GM23338 (cell line): ENCODE measurements at regions not wholly inside any gene's neighbourhood (a gene's known extent, or its start where the extent isn't known, plus 50 kb on each side); places are given as distances from the start of the nearest gene placed in this dataset.

ENCODE experiments used
- ATAC-seq: fragments of 200-7000 bp; cut with Tn5 transposase; 3 replicates; pipeline ENCODE4 v1.9.1; 2020
- DNase-seq: peaks from one replicate; pipeline ENCODE4 v3.0.0-alpha.2; 2015; ENCODE audit warnings: low spot score
- H2AFZ ChIP-seq: fragments of 200-600 bp; sonication (generic); 2 replicates; pipeline ENCODE4 v1.8.0; 2016; ENCODE audit warnings: antibody characterized with exemption, mild to moderate bottlenecking, moderate library complexity
- H3F3A ChIP-seq: fragments of 200-600 bp; sonication (generic); replicated peaks from 2 replicates; pipeline ENCODE4 v1.8.0; 2017; ENCODE audit warnings: antibody characterized with exemption, mixed run types, low read depth
- H3K27ac ChIP-seq: fragments of 200-600 bp; sonication (generic); 2 replicates; pipeline ENCODE4 v1.6.1; 2016; ENCODE audit warnings: low read depth
- H3K27me3 ChIP-seq: fragments of 200-600 bp; sonication (generic); 2 replicates; pipeline ENCODE4 v1.8.0; 2016; ENCODE audit warnings: mild to moderate bottlenecking, mixed run types, moderate library complexity; ENCODE audit not compliant: insufficient read depth
- H3K36me3 ChIP-seq: fragments of 200-600 bp; sonication (generic); 2 replicates; pipeline ENCODE4 v1.8.0; 2016; ENCODE audit warnings: mild to moderate bottlenecking; ENCODE audit not compliant: insufficient read depth
- H3K4me1 ChIP-seq: fragments of 200-600 bp; sonication (generic); 2 replicates; pipeline ENCODE4 v1.8.0; 2016; ENCODE audit warnings: mild to moderate bottlenecking, moderate library complexity; ENCODE audit not compliant: insufficient read depth
- H3K4me2 ChIP-seq: fragments of 200-600 bp; sonication (generic); 2 replicates; pipeline ENCODE4 v1.7.1; 2017; ENCODE audit warnings: mixed run types
- H3K4me3 ChIP-seq: fragments of 200-600 bp; sonication (generic); 2 replicates; pipeline ENCODE4 v1.6.1; 2016; ENCODE audit warnings: mixed run types
- H3K79me2 ChIP-seq: fragments of 200-600 bp; sonication (generic); replicated peaks from 2 replicates; pipeline ENCODE4 v1.8.0; 2017; ENCODE audit warnings: mild to moderate bottlenecking; ENCODE audit not compliant: insufficient read depth
- H3K9me2 ChIP-seq: fragments of 200-600 bp; sonication (generic); 2 replicates; pipeline ENCODE4 v1.8.0; 2017; ENCODE audit not compliant: insufficient read depth
- H4K20me1 ChIP-seq: fragments of 200-600 bp; sonication (generic); replicated peaks from 2 replicates; pipeline ENCODE4 v1.8.0; 2017; ENCODE audit warnings: mild to moderate bottlenecking; ENCODE audit not compliant: insufficient read depth
- H3K27ac Mint-ChIP-seq: 2 replicates; pipeline ENCODE4 v1.8.0; 2020; ENCODE audit warnings: inconsistent platforms, mild to moderate bottlenecking, moderate library complexity, mixed read lengths
- H3K27me3 Mint-ChIP-seq: 3 replicates; pipeline ENCODE4 v1.8.0; 2022; ENCODE audit warnings: low read depth, mild to moderate bottlenecking, moderate library complexity, mixed read lengths, inconsistent platforms; ENCODE audit not compliant: insufficient read depth, poor library complexity
- H3K36me3 Mint-ChIP-seq: 3 replicates; pipeline ENCODE4 v1.8.0; 2021; ENCODE audit warnings: low read depth, mild to moderate bottlenecking, inconsistent platforms, moderate library complexity, mixed read lengths
- H3K4me1 Mint-ChIP-seq: 3 replicates; pipeline ENCODE4 v1.8.0; 2020; ENCODE audit warnings: mild to moderate bottlenecking, inconsistent platforms, mixed read lengths
- H3K4me3 Mint-ChIP-seq: 3 replicates; pipeline ENCODE4 v1.8.0; 2021; ENCODE audit warnings: moderate library complexity, mild to moderate bottlenecking, inconsistent platforms, mixed read lengths
- H3K9me3 Mint-ChIP-seq: 3 replicates; pipeline ENCODE4 v1.8.0; 2020; ENCODE audit warnings: moderate library complexity, mild to moderate bottlenecking, inconsistent platforms, mixed read lengths
- CREB1 ChIP-seq: fragments of 250-450 bp; sonication (Bioruptor Pico); IDR thresholded peaks from 2 replicates; pipeline ENCODE4 v1.5.0; 2020; ENCODE audit warnings: low read depth, mild to moderate bottlenecking, moderate library complexity
- JUNB ChIP-seq: IDR thresholded peaks from one replicate; pipeline ENCODE4 v1.6.1; 2016; ENCODE audit warnings: antibody characterized with exemption; ENCODE audit not compliant: unreplicated experiment
- STAT1 ChIP-seq: IDR thresholded peaks from one replicate; pipeline ENCODE4 v1.6.1; 2016; ENCODE audit warnings: antibody characterized with exemption; ENCODE audit not compliant: unreplicated experiment
- TF ChIP-seq, protein P1 (sequence below): fragments of 250-450 bp; sonication (Bioruptor Pico); IDR thresholded peaks from 2 replicates; pipeline ENCODE4 v1.5.0; 2020; ENCODE audit warnings: mild to moderate bottlenecking, moderate library complexity
- TF ChIP-seq, protein P2 (sequence below), 2 experiments: fragments of 200-600 bp in 1 of 2; sonication (generic) in 1 of 2; conservative IDR thresholded peaks; 2 replicates each; pipeline versions ENCODE4 v1.5.1 to v1.6.1; 2016 to 2017; ENCODE audit warnings: antibody characterized with exemption in 2 of 2, low read depth in 2 of 2, mild to moderate bottlenecking in 2 of 2, moderate library complexity in 1 of 2
- TF ChIP-seq, protein P3 (sequence below): IDR thresholded peaks from 2 replicates; pipeline ENCODE4 v1.6.1; 2016; ENCODE audit warnings: antibody characterized with exemption

DNA sequence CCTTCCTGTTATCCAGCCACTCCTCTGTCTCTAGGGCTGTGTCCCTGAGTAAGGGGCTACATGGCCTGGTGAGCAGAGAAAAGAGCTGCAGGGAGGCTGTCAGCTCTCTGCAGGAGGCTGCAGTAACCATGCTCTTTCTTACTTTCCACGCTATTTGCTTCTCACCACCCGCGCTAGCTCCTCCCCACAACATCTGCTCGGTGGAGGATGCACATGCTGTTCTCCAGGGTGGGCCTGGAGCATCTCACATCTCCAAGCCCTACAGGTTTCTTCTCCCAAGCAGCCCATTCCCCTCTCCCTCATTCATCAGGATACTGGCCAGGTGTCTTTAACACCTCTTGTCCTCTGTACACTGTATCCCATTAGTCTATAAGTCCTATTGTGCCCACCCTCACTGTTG is 103.8 kb downstream of the IER5 start (continued):
- TF ChIP-seq, protein P1, sequence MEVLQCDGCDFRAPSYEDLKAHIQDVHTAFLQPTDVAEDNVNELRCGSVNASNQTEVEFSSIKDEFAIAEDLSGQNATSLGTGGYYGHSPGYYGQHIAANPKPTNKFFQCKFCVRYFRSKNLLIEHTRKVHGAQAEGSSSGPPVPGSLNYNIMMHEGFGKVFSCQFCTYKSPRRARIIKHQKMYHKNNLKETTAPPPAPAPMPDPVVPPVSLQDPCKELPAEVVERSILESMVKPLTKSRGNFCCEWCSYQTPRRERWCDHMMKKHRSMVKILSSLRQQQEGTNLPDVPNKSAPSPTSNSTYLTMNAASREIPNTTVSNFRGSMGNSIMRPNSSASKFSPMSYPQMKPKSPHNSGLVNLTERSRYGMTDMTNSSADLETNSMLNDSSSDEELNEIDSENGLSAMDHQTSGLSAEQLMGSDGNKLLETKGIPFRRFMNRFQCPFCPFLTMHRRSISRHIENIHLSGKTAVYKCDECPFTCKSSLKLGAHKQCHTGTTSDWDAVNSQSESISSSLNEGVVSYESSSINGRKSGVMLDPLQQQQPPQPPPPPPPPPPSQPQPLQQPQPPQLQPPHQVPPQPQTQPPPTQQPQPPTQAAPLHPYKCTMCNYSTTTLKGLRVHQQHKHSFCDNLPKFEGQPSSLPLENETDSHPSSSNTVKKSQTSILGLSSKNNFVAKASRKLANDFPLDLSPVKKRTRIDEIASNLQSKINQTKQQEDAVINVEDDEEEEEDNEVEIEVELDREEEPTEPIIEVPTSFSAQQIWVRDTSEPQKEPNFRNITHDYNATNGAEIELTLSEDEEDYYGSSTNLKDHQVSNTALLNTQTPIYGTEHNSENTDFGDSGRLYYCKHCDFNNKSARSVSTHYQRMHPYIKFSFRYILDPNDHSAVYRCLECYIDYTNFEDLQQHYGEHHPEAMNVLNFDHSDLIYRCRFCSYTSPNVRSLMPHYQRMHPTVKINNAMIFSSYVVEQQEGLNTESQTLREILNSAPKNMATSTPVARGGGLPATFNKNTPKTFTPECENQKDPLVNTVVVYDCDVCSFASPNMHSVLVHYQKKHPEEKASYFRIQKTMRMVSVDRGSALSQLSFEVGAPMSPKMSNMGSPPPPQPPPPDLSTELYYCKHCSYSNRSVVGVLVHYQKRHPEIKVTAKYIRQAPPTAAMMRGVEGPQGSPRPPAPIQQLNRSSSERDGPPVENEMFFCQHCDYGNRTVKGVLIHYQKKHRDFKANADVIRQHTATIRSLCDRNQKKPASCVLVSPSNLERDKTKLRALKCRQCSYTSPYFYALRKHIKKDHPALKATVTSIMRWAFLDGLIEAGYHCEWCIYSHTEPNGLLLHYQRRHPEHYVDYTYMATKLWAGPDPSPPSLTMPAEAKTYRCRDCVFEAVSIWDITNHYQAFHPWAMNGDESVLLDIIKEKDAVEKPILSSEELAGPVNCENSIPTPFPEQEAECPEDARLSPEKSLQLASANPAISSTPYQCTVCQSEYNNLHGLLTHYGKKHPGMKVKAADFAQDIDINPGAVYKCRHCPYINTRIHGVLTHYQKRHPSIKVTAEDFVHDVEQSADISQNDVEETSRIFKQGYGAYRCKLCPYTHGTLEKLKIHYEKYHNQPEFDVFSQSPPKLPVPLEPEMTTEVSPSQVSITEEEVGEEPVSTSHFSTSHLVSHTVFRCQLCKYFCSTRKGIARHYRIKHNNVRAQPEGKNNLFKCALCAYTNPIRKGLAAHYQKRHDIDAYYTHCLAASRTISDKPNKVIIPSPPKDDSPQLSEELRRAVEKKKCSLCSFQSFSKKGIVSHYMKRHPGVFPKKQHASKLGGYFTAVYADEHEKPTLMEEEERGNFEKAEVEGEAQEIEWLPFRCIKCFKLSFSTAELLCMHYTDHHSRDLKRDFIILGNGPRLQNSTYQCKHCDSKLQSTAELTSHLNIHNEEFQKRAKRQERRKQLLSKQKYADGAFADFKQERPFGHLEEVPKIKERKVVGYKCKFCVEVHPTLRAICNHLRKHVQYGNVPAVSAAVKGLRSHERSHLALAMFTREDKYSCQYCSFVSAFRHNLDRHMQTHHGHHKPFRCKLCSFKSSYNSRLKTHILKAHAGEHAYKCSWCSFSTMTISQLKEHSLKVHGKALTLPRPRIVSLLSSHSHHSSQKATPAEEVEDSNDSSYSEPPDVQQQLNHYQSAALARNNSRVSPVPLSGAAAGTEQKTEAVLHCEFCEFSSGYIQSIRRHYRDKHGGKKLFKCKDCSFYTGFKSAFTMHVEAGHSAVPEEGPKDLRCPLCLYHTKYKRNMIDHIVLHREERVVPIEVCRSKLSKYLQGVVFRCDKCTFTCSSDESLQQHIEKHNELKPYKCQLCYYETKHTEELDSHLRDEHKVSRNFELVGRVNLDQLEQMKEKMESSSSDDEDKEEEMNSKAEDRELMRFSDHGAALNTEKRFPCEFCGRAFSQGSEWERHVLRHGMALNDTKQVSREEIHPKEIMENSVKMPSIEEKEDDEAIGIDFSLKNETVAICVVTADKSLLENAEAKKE (CRISPR knock-in tag): no peak
- TF ChIP-seq CREB1 (CRISPR knock-in tag): no peak
- TF ChIP-seq, protein P2, sequence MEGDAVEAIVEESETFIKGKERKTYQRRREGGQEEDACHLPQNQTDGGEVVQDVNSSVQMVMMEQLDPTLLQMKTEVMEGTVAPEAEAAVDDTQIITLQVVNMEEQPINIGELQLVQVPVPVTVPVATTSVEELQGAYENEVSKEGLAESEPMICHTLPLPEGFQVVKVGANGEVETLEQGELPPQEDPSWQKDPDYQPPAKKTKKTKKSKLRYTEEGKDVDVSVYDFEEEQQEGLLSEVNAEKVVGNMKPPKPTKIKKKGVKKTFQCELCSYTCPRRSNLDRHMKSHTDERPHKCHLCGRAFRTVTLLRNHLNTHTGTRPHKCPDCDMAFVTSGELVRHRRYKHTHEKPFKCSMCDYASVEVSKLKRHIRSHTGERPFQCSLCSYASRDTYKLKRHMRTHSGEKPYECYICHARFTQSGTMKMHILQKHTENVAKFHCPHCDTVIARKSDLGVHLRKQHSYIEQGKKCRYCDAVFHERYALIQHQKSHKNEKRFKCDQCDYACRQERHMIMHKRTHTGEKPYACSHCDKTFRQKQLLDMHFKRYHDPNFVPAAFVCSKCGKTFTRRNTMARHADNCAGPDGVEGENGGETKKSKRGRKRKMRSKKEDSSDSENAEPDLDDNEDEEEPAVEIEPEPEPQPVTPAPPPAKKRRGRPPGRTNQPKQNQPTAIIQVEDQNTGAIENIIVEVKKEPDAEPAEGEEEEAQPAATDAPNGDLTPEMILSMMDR (conservative IDR thresholded peaks at IDR 0.05; ENCODE audit: low read depth in 2 of 2): no peak
- TF ChIP-seq, protein P3, sequence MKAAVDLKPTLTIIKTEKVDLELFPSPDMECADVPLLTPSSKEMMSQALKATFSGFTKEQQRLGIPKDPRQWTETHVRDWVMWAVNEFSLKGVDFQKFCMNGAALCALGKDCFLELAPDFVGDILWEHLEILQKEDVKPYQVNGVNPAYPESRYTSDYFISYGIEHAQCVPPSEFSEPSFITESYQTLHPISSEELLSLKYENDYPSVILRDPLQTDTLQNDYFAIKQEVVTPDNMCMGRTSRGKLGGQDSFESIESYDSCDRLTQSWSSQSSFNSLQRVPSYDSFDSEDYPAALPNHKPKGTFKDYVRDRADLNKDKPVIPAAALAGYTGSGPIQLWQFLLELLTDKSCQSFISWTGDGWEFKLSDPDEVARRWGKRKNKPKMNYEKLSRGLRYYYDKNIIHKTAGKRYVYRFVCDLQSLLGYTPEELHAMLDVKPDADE: no peak

DNA sequence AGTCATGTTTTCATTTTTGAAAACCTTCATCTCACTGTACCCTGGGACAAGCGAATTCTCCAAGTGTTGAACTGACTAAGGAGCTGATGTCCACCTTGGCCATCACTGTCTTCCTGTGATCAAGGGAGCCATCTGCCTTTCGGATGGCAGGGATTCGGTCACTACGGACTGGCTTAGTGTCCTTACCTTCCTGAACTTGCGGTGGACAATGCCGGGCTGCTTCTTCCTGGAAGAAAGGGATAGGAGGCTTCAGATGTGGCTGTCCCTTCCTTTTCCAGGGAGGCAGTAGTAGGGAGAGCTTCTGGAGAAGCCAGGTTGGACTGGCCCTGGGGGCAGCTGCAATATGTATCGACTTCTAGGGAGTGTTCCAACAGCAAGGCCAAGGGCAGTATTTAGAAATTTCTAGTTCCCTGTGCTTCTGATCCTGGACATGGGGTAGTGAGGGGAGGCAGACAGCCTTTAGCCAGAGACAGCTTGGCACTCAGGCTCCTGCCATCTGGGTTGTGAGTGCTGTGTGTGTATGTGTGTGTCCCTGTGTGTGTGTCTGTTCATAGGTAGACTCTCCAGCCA is 114.6 kb downstream of the IER5 start:
- Histone ChIP-seq H3F3A (no peaks in the 10 kb centered on the region), H3K9me2 (no peaks in the 10 kb centered on the region), H2AFZ (no peak overlapping the region), H3K79me2 (no peaks in the 10 kb centered on the region), H3K27me3 (no peaks in the 10 kb centered on the region), H3K36me3 (no peaks in the 10 kb centered on the region), H3K4me2 (no peak overlapping the region), H4K20me1 (no peaks in the 10 kb centered on the region), H3K4me1 (peaks cover 11% of the 10 kb centered on the region; the same call in 1 of the 2 replicates), H3K27ac (no peak overlapping the region), H3K4me3 (no peak overlapping the region)
- no peaks in the 10 kb centered on the region for H3K36me3 Mint-ChIP-seq
- H3K27me3 Mint-ChIP-seq: peaks cover 12% of the 10 kb centered on the region
- H3K4me3 Mint-ChIP-seq: no peak overlapping the region
- peaks cover 6% of the 10 kb centered on the region; the same call in 1 of the 3 replicates for H3K9me3 Mint-ChIP-seq
- peaks cover 15% of the 10 kb centered on the region for H3K4me1 Mint-ChIP-seq
- no peak overlapping the region for H3K27ac Mint-ChIP-seq
- ATAC-seq (no peak), DNase-seq (no peak)
- TF ChIP-seq JUNB (no peak), STAT1 (no peak)
- TF ChIP-seq, protein P1 (CRISPR knock-in tag): no peak
